ENCODE measurements at regions not wholly inside any gene's neighbourhood (a gene's known extent, or its start where the extent isn't known, plus 50 kb on each side); places are given as distances from the start of the nearest gene placed in this dataset.

- TF ChIP-seq POLR2A (IDR thresholded peaks at IDR 0.05) (no peak), CTCF (IDR thresholded peaks at IDR 0.05) (no peak)
Measured at GRCh38 chr9:30796764-30797163, 1587.7 kb upstream of the ACO1 start.

All from ovary (tissue), 3 donors.